GM23338 (cell line): ENCODE measurements at regions not wholly inside any gene's neighbourhood (a gene's known extent, or its start where the extent isn't known, plus 50 kb on each side); places are given as distances from the start of the nearest gene placed in this dataset.
A peak's percentile ranks its signal among the peaks of the same experiment; 100 is the strongest.

ENCODE experiments used
- ATAC-seq: fragments of 200-7000 bp; cut with Tn5 transposase; 3 replicates; pipeline ENCODE4 v1.9.1; 2020
- DNase-seq: peaks from one replicate; pipeline ENCODE4 v3.0.0-alpha.2; 2015; ENCODE audit warnings: low spot score
- H2AFZ ChIP-seq: fragments of 200-600 bp; sonication (generic); 2 replicates; pipeline ENCODE4 v1.8.0; 2016; ENCODE audit warnings: antibody characterized with exemption, mild to moderate bottlenecking, moderate library complexity
- H3F3A ChIP-seq: fragments of 200-600 bp; sonication (generic); replicated peaks from 2 replicates; pipeline ENCODE4 v1.8.0; 2017; ENCODE audit warnings: antibody characterized with exemption, mixed run types, low read depth
- H3K27ac ChIP-seq: fragments of 200-600 bp; sonication (generic); 2 replicates; pipeline ENCODE4 v1.6.1; 2016; ENCODE audit warnings: low read depth
- H3K27me3 ChIP-seq: fragments of 200-600 bp; sonication (generic); 2 replicates; pipeline ENCODE4 v1.8.0; 2016; ENCODE audit warnings: mild to moderate bottlenecking, mixed run types, moderate library complexity; ENCODE audit not compliant: insufficient read depth
- H3K36me3 ChIP-seq: fragments of 200-600 bp; sonication (generic); 2 replicates; pipeline ENCODE4 v1.8.0; 2016; ENCODE audit warnings: mild to moderate bottlenecking; ENCODE audit not compliant: insufficient read depth
- H3K4me1 ChIP-seq: fragments of 200-600 bp; sonication (generic); 2 replicates; pipeline ENCODE4 v1.8.0; 2016; ENCODE audit warnings: mild to moderate bottlenecking, moderate library complexity; ENCODE audit not compliant: insufficient read depth
- H3K4me2 ChIP-seq: fragments of 200-600 bp; sonication (generic); 2 replicates; pipeline ENCODE4 v1.7.1; 2017; ENCODE audit warnings: mixed run types
- H3K4me3 ChIP-seq: fragments of 200-600 bp; sonication (generic); 2 replicates; pipeline ENCODE4 v1.6.1; 2016; ENCODE audit warnings: mixed run types
- H3K79me2 ChIP-seq: fragments of 200-600 bp; sonication (generic); replicated peaks from 2 replicates; pipeline ENCODE4 v1.8.0; 2017; ENCODE audit warnings: mild to moderate bottlenecking; ENCODE audit not compliant: insufficient read depth
- H3K9me2 ChIP-seq: fragments of 200-600 bp; sonication (generic); 2 replicates; pipeline ENCODE4 v1.8.0; 2017; ENCODE audit not compliant: insufficient read depth
- H4K20me1 ChIP-seq: fragments of 200-600 bp; sonication (generic); replicated peaks from 2 replicates; pipeline ENCODE4 v1.8.0; 2017; ENCODE audit warnings: mild to moderate bottlenecking; ENCODE audit not compliant: insufficient read depth
- H3K27ac Mint-ChIP-seq: 2 replicates; pipeline ENCODE4 v1.8.0; 2020; ENCODE audit warnings: inconsistent platforms, mild to moderate bottlenecking, moderate library complexity, mixed read lengths
- H3K27me3 Mint-ChIP-seq: 3 replicates; pipeline ENCODE4 v1.8.0; 2022; ENCODE audit warnings: low read depth, mild to moderate bottlenecking, moderate library complexity, mixed read lengths, inconsistent platforms; ENCODE audit not compliant: insufficient read depth, poor library complexity
- H3K36me3 Mint-ChIP-seq: 3 replicates; pipeline ENCODE4 v1.8.0; 2021; ENCODE audit warnings: low read depth, mild to moderate bottlenecking, inconsistent platforms, moderate library complexity, mixed read lengths
- H3K4me1 Mint-ChIP-seq: 3 replicates; pipeline ENCODE4 v1.8.0; 2020; ENCODE audit warnings: mild to moderate bottlenecking, inconsistent platforms, mixed read lengths
- H3K4me3 Mint-ChIP-seq: 3 replicates; pipeline ENCODE4 v1.8.0; 2021; ENCODE audit warnings: moderate library complexity, mild to moderate bottlenecking, inconsistent platforms, mixed read lengths
- H3K9me3 Mint-ChIP-seq: 3 replicates; pipeline ENCODE4 v1.8.0; 2020; ENCODE audit warnings: moderate library complexity, mild to moderate bottlenecking, inconsistent platforms, mixed read lengths
- CREB1 ChIP-seq: fragments of 250-450 bp; sonication (Bioruptor Pico); IDR thresholded peaks from 2 replicates; pipeline ENCODE4 v1.5.0; 2020; ENCODE audit warnings: low read depth, mild to moderate bottlenecking, moderate library complexity
- CTCF ChIP-seq, 2 experiments: fragments of 200-600 bp in 1 of 2; sonication (generic) in 1 of 2; conservative IDR thresholded peaks; 2 replicates each; pipeline versions ENCODE4 v1.5.1 to v1.6.1; 2016 to 2017; ENCODE audit warnings: antibody characterized with exemption in 2 of 2, low read depth in 2 of 2, mild to moderate bottlenecking in 2 of 2, moderate library complexity in 1 of 2
- EZH2 ChIP-seq: fragments of 200-600 bp; sonication (generic); IDR thresholded peaks from one replicate; pipeline ENCODE4 v1.8.0; 2017; ENCODE audit warnings: antibody characterized with exemption, mild to moderate bottlenecking, low read depth; ENCODE audit not compliant: unreplicated experiment
- EZH2phosphoT487 ChIP-seq: fragments of 200-600 bp; sonication (generic); IDR thresholded peaks from one replicate; pipeline ENCODE4 v1.8.1; 2018; ENCODE audit warnings: antibody characterized with exemption; ENCODE audit not compliant: unreplicated experiment
- JUNB ChIP-seq: IDR thresholded peaks from one replicate; pipeline ENCODE4 v1.6.1; 2016; ENCODE audit warnings: antibody characterized with exemption; ENCODE audit not compliant: unreplicated experiment
- NANOG ChIP-seq: IDR thresholded peaks from 2 replicates; pipeline ENCODE4 v1.6.1; 2016; ENCODE audit warnings: antibody characterized with exemption, borderline replicate concordance
- POLR2AphosphoS5 ChIP-seq: IDR thresholded peaks from 2 replicates; pipeline ENCODE4 v1.6.1; 2016; ENCODE audit warnings: antibody characterized with exemption, low read depth
- REST ChIP-seq: IDR thresholded peaks from one replicate; pipeline ENCODE4 v1.6.1; 2018; ENCODE audit warnings: antibody characterized with exemption; ENCODE audit not compliant: unreplicated experiment
- STAT1 ChIP-seq: IDR thresholded peaks from one replicate; pipeline ENCODE4 v1.6.1; 2016; ENCODE audit warnings: antibody characterized with exemption; ENCODE audit not compliant: unreplicated experiment
- ZNF114 ChIP-seq: fragments of 250-450 bp; sonication (Bioruptor Pico); IDR thresholded peaks from 2 replicates; pipeline ENCODE4 v1.5.0; 2020; ENCODE audit warnings: mild to moderate bottlenecking, moderate library complexity
- ZNF331 ChIP-seq: fragments of 250-450 bp; sonication (Bioruptor Pico); IDR thresholded peaks from 2 replicates; pipeline ENCODE4 v1.5.0; 2020; ENCODE audit warnings: low read depth, mild to moderate bottlenecking, moderate library complexity
- ZNF462 ChIP-seq: fragments of 250-450 bp; sonication (Bioruptor Pico); IDR thresholded peaks from 2 replicates; pipeline ENCODE4 v1.5.0; 2020; ENCODE audit warnings: mild to moderate bottlenecking, moderate library complexity
- TF ChIP-seq, protein P1 (sequence below): IDR thresholded peaks from 2 replicates; pipeline ENCODE4 v1.6.1; 2016; ENCODE audit warnings: antibody characterized with exemption

- Mint-ChIP-seq H3K9me3 (peaks cover 9% of the 10 kb centered on the region; the same call in 2 of the 3 replicates), H3K36me3 (no peaks in the 10 kb centered on the region), H3K27me3 (peaks cover 1% of the 10 kb centered on the region), H3K4me1 (no peaks in the 10 kb centered on the region), H3K27ac (no peak overlapping the region), H3K4me3 (no peak overlapping the region)
- Histone ChIP-seq H3K4me3 (no peak overlapping the region), H3K4me2 (no peak overlapping the region), H3K27ac (no peak overlapping the region), H3K27me3 (no peaks in the 10 kb centered on the region), H3K36me3 (no peaks in the 10 kb centered on the region), H3F3A (no peaks in the 10 kb centered on the region), H3K4me1 (no peaks in the 10 kb centered on the region), H3K79me2 (no peaks in the 10 kb centered on the region), H2AFZ (peak overlapping the region; percentile 64; the same call in 1 of the 2 replicates), H4K20me1 (no peaks in the 10 kb centered on the region), H3K9me2 (no peaks in the 10 kb centered on the region)
- TF ChIP-seq EZH2phosphoT487 (no peak), CREB1 (no peak), ZNF114 (no peak), STAT1 (no peak), POLR2AphosphoS5 (no peak), CTCF (conservative IDR thresholded peaks at IDR 0.05; ENCODE audit: low read depth in 2 of 2) (no peak), ZNF331 (CRISPR knock-in tag) (no peak), NANOG (no peak), EZH2 (no peak), REST (no peak), JUNB (no peak), ZNF462 (CRISPR knock-in tag) (no peak)
- TF ChIP-seq, protein P1, sequence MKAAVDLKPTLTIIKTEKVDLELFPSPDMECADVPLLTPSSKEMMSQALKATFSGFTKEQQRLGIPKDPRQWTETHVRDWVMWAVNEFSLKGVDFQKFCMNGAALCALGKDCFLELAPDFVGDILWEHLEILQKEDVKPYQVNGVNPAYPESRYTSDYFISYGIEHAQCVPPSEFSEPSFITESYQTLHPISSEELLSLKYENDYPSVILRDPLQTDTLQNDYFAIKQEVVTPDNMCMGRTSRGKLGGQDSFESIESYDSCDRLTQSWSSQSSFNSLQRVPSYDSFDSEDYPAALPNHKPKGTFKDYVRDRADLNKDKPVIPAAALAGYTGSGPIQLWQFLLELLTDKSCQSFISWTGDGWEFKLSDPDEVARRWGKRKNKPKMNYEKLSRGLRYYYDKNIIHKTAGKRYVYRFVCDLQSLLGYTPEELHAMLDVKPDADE, result no peak
- ATAC-seq (no peak), DNase-seq (no peak)
These were observed 117.6 kb downstream of the CENPF start for GRCh38 chr1:214720561-214720960.
